Endothelial cell of umbilical vein (primary cell): ENCODE measurements at regions not wholly inside any gene's neighbourhood (a gene's known extent, or its start where the extent isn't known, plus 50 kb on each side); places are given as distances from the start of the nearest gene placed in this dataset.

ENCODE experiments used
- BruUV-seq: library from RNA; stranded (reverse); fragments of 400-500 nt; replicated peaks from 2 replicates; lab custom pipeline; 2021; lab: Mats Ljungman, UMichigan
- CTCF ChIA-PET: fragments of 300-600, 350-600 bp; sonication (Branson Sonifier 250); formaldehyde crosslinking; loops from one replicate; lab custom pipeline; 2021; ENCODE audit warnings: antibody characterized with exemption, inconsistent platforms; lab: Charles Lee
- POLR2A ChIA-PET: fragments of 300-600, 350-600 bp; sonication (Branson Sonifier 250); formaldehyde crosslinking; loops from one replicate; lab custom pipeline; 2021; ENCODE audit warnings: antibody characterized with exemption, inconsistent platforms; lab: Charles Lee
- DNase-seq: peaks from one replicate; pipeline ENCODE4 v3.0.0-alpha.2; 2011; ENCODE audit warnings: low read depth, low spot score
- FAIRE-seq: peaks from 2 replicates; lab custom pipeline; 2011; peaks lifted over from hg19 to GRCh38; lab: Jason Lieb, UNC
- H2AFZ ChIP-seq: 2 replicates; pipeline ENCODE4 v1.6.0; 2012; ENCODE audit warnings: low read depth, low read length, control low read depth, inconsistent platforms
- H3K27ac ChIP-seq: 2 replicates; pipeline ENCODE4 v1.5.1; 2011; ENCODE audit warnings: low read depth, mild to moderate bottlenecking, control low read depth, low read length, moderate library complexity; ENCODE audit not compliant: insufficient read depth
- H3K27me3 ChIP-seq, 2 experiments: 2 replicates each; pipeline versions ENCODE4 v1.6.0 to v1.6.1; 2011; ENCODE audit warnings: low read length in 2 of 2, mixed read lengths in 1 of 2; ENCODE audit not compliant: control insufficient read depth in 2 of 2, insufficient read depth in 2 of 2
- H3K36me3 ChIP-seq, 2 experiments: 2 replicates in 1 of 2; 3 replicates in 1 of 2; pipeline ENCODE4 v1.5.1; 2011; ENCODE audit warnings: low read length in 2 of 2, mild to moderate bottlenecking in 1 of 2, moderate library complexity in 1 of 2; ENCODE audit not compliant: control insufficient read depth in 2 of 2, insufficient read depth in 2 of 2; ENCODE audit errors: extremely low read depth in 1 of 2
- H3K4me1 ChIP-seq: 3 replicates; pipeline ENCODE4 v1.5.1; 2011; ENCODE audit warnings: mild to moderate bottlenecking, low read length; ENCODE audit not compliant: control insufficient read depth, insufficient read depth; ENCODE audit errors: extremely low read depth
- H3K4me2 ChIP-seq: 2 replicates; pipeline ENCODE4 v1.6.1; 2011; ENCODE audit warnings: low read length, control low read depth, mixed read lengths; ENCODE audit not compliant: insufficient read depth
- H3K4me3 ChIP-seq, 3 experiments: fragments of 200-600 bp in 1 of 3; sonication (generic), shearing (Covaris generic) in 1 of 3; replicated peaks in 1 of 3; 2 replicates each; pipeline ENCODE4 v1.5.1; 2011 to 2016; ENCODE audit warnings: control low read depth in 3 of 3, low read length in 3 of 3, mild to moderate bottlenecking in 2 of 3, inconsistent platforms in 1 of 3, low read depth in 1 of 3, moderate library complexity in 1 of 3; ENCODE audit not compliant: insufficient read depth in 1 of 3
- H3K79me2 ChIP-seq: 2 replicates; pipeline ENCODE4 v1.6.0; 2012; ENCODE audit warnings: low read length, inconsistent platforms; ENCODE audit not compliant: control insufficient read depth, insufficient read depth
- H3K9ac ChIP-seq: replicated peaks from 2 replicates; pipeline ENCODE3; 2011; ENCODE audit warnings: low read length, control low read depth; ENCODE audit not compliant: insufficient read depth; ENCODE audit errors: extremely low read depth
- H3K9me1 ChIP-seq: replicated peaks from 3 replicates; pipeline ENCODE4 v1.6.0; 2011; ENCODE audit warnings: mild to moderate bottlenecking, low read length; ENCODE audit not compliant: control insufficient read depth, insufficient read depth; ENCODE audit errors: extremely low read depth
- H3K9me3 ChIP-seq: replicated peaks from 2 replicates; pipeline ENCODE4 v1.5.1; 2012; ENCODE audit warnings: low read length, inconsistent platforms; ENCODE audit not compliant: control insufficient read depth, insufficient read depth
- H4K20me1 ChIP-seq: replicated peaks from 2 replicates; pipeline ENCODE3; 2011; ENCODE audit warnings: mild to moderate bottlenecking, low read length; ENCODE audit not compliant: control insufficient read depth, insufficient read depth; ENCODE audit errors: extremely low read depth
- EZH2 ChIP-seq: IDR thresholded peaks from 2 replicates; pipeline ENCODE4 v1.6.1; 2012; ENCODE audit warnings: borderline replicate concordance, low read depth, mild to moderate bottlenecking, moderate library complexity, low read length, inconsistent platforms; ENCODE audit not compliant: severe bottlenecking
- FOS ChIP-seq: IDR thresholded peaks from 2 replicates; pipeline ENCODE4 v1.6.1; 2011; ENCODE audit warnings: mild to moderate bottlenecking, low read length, moderate library complexity, borderline replicate concordance; ENCODE audit not compliant: insufficient read depth
- GATA2 ChIP-seq: IDR thresholded peaks from 2 replicates; pipeline ENCODE4 v1.7.0; 2011; ENCODE audit warnings: low read depth, mild to moderate bottlenecking, moderate library complexity, mixed read lengths, low read length; ENCODE audit not compliant: insufficient read length, insufficient read depth
- JUN ChIP-seq: IDR thresholded peaks from 2 replicates; pipeline ENCODE4 v1.6.1; 2011; ENCODE audit warnings: borderline replicate concordance, low read depth; ENCODE audit not compliant: insufficient read length, insufficient read depth
- MYC ChIP-seq: IDR thresholded peaks from one replicate; pipeline ENCODE4 v1.6.1; 2011; ENCODE audit warnings: mild to moderate bottlenecking, low read depth, low read length
- POLR2A ChIP-seq: IDR thresholded peaks from 2 replicates; pipeline ENCODE4 v1.6.1; 2012; ENCODE audit warnings: low read depth, mild to moderate bottlenecking, control low read depth, low read length
- POLR2AphosphoS5 ChIP-seq: IDR thresholded peaks from 2 replicates; pipeline ENCODE4 v1.6.1; 2012; ENCODE audit warnings: low read depth, mild to moderate bottlenecking, control low read depth, low read length, moderate library complexity; ENCODE audit not compliant: insufficient read depth
- dilution Hi-C: fragments of 300-500 bp; cut with MboI; formaldehyde crosslinking; loops from one replicate; pipeline ENCODE4 v1.15.0; 2019; ENCODE audit warnings: low sequenced_read_pairs; ENCODE audit not compliant: extremely low pct_ligation_motif_present
- intact Hi-C: fragments of 100-400 bp; cut with micrococcal nuclease; formaldehyde crosslinking; loops from one replicate; pipeline ENCODE4 v1.10.0; 2022
- TF ChIP-seq, protein P1 (sequence below): IDR thresholded peaks from 2 replicates; pipeline ENCODE4 v1.6.1; 2011; ENCODE audit not compliant: insufficient read depth, insufficient read length
- TF ChIP-seq, protein P2 (sequence below), 2 donors: IDR thresholded peaks; 1 replicate in 1 of 2; 2 replicates in 1 of 2; pipeline ENCODE4 v1.5.1; 2011; ENCODE audit warnings: low read length in 2 of 2, mild to moderate bottlenecking in 2 of 2, moderate library complexity in 2 of 2, control low read depth in 1 of 2, inconsistent platforms in 1 of 2, low read depth in 1 of 2; ENCODE audit not compliant: insufficient read depth in 1 of 2; ENCODE audit errors: extremely low read depth in 1 of 2

DNA sequence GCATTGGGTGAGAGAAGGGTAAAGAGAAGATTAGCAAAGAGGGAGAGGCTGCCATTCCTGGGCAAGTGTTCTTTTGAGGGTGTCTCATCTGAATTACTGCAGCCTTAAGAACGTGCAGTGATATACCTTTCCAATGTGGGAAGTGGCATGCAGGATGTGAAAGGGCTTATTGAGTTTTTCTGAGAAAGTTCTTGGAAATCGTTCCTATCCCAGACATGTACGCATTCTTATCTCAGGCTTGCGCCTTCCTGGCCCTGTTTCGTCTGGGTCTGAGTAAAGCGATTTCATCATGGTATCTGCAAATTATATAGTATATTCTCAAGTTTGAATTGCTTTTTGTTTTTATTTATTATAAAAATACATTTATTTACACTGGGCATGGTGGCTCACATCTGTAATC is 699.8 kb downstream of the TRAM1L1 start:
- FAIRE-seq (no peak), DNase-seq (no peak)
- no TSS peak for BruUV-seq
- no peak overlapping the region for H3K4me2 ChIP-seq
- no peaks in the 10 kb centered on the region for H3K36me3 ChIP-seq
- H4K20me1 ChIP-seq = no peaks in the 10 kb centered on the region
- dilution Hi-C loops (no loop called here), intact Hi-C loops (no loop called here)
- no peaks in the 10 kb centered on the region for H3K4me1 ChIP-seq
- ChIA-PET POLR2A (no interaction called here), CTCF (no interaction called here)
- H3K9ac ChIP-seq = no peak overlapping the region
- H3K27ac ChIP-seq = no peak overlapping the region
- no peaks in the 10 kb centered on the region for H3K79me2 ChIP-seq
- H2AFZ ChIP-seq = no peak overlapping the region
- H3K27me3 ChIP-seq = no peaks in the 10 kb centered on the region
- TF ChIP-seq GATA2 (no peak), MYC (no peak)
- H3K9me1 ChIP-seq = no peaks in the 10 kb centered on the region
- H3K4me3 ChIP-seq = no peak overlapping the region
- no peaks in the 10 kb centered on the region for H3K9me3 ChIP-seq

- intact Hi-C loops = no loop called here
- no peaks in the 10 kb centered on the region for H3K79me2 ChIP-seq
- H2AFZ ChIP-seq = no peak overlapping the region
- DNase-seq (no peak), FAIRE-seq (no peak)
- H3K9ac ChIP-seq = no peak overlapping the region
- no peaks in the 10 kb centered on the region for H3K36me3 ChIP-seq
- no peak overlapping the region for H3K4me3 ChIP-seq
- POLR2A ChIA-PET = no interaction called here
- no peak overlapping the region for H3K27ac ChIP-seq
- no peak overlapping the region for H3K4me2 ChIP-seq
- H4K20me1 ChIP-seq = no peaks in the 10 kb centered on the region
- no peaks in the 10 kb centered on the region for H3K9me3 ChIP-seq
- TF ChIP-seq FOS = no peak
- TF ChIP-seq EZH2 = no peak
- TF ChIP-seq POLR2AphosphoS5 = no peak
- TF ChIP-seq, protein P1, sequence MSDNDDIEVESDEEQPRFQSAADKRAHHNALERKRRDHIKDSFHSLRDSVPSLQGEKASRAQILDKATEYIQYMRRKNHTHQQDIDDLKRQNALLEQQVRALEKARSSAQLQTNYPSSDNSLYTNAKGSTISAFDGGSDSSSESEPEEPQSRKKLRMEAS = no peak
- TF ChIP-seq GATA2 = no peak
- no peak for TF ChIP-seq JUN
- no peak for TF ChIP-seq MYC
- TF ChIP-seq POLR2A = no peak
- TF ChIP-seq, protein P2, sequence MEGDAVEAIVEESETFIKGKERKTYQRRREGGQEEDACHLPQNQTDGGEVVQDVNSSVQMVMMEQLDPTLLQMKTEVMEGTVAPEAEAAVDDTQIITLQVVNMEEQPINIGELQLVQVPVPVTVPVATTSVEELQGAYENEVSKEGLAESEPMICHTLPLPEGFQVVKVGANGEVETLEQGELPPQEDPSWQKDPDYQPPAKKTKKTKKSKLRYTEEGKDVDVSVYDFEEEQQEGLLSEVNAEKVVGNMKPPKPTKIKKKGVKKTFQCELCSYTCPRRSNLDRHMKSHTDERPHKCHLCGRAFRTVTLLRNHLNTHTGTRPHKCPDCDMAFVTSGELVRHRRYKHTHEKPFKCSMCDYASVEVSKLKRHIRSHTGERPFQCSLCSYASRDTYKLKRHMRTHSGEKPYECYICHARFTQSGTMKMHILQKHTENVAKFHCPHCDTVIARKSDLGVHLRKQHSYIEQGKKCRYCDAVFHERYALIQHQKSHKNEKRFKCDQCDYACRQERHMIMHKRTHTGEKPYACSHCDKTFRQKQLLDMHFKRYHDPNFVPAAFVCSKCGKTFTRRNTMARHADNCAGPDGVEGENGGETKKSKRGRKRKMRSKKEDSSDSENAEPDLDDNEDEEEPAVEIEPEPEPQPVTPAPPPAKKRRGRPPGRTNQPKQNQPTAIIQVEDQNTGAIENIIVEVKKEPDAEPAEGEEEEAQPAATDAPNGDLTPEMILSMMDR (IDR thresholded peaks at IDR 0.05; ENCODE audit: extremely low read depth in 1 of 2, insufficient read depth in 1 of 2, low read depth in 1 of 2, low read length in 2 of 2) = no peak
- no peaks in the 10 kb centered on the region for H3K27me3 ChIP-seq
- no peaks in the 10 kb centered on the region for H3K9me1 ChIP-seq
- BruUV-seq = no TSS peak
- CTCF ChIA-PET = no interaction called here
- dilution Hi-C loops = no loop called here
- no peaks in the 10 kb centered on the region for H3K4me1 ChIP-seq
Measured at GRCh38 chr4:116374815-116375214, 710.6 kb downstream of the TRAM1L1 start.
